ENCODE measurements at regions not wholly inside any gene's neighbourhood (a gene's known extent, or its start where the extent isn't known, plus 50 kb on each side); places are given as distances from the start of the nearest gene placed in this dataset.

- ChIA-PET POLR2A (no interaction called here), CTCF (no interaction called here)
- Mint-ChIP-seq H3K9me3 (no peaks in the 10 kb centered on the region), H3K27ac (no peak overlapping the region), H3K36me3 (ENCODE audit: low read depth) (no peaks in the 10 kb centered on the region), H3K27me3 (no peaks in the 10 kb centered on the region), H3K4me3 (no peak overlapping the region), H3K4me1 (no peaks in the 10 kb centered on the region)
- DNase-seq = no peak
These were observed 50.3 kb downstream of the SHANK2 start for GRCh38 chr11:71201936-71202597.

- ChIA-PET POLR2A (no interaction called here), CTCF (interaction anchor here (0.6 kb wide), 1 partner anchor 223 kb away, joined by 3 read pairs; no protein-coding TSS in a partner anchor)
- no peak for DNase-seq
- H3K9me3 Mint-ChIP-seq = no peaks in the 10 kb centered on the region
- H3K27ac Mint-ChIP-seq = no peak overlapping the region
- no peaks in the 10 kb centered on the region for H3K27me3 Mint-ChIP-seq
- H3K4me1 Mint-ChIP-seq = no peaks in the 10 kb centered on the region
- H3K4me3 Mint-ChIP-seq = no peak overlapping the region
- no peaks in the 10 kb centered on the region for H3K36me3 Mint-ChIP-seq (ENCODE audit: low read depth)
These were observed 51.1 kb downstream of the SHANK2 start for GRCh38 chr11:71201231-71201630.

- ChIA-PET POLR2A (no interaction called here), CTCF (interaction anchor here (0.6 kb wide), 1 partner anchor 224 kb away, joined by 3 read pairs; no protein-coding TSS in a partner anchor)
These were observed 51.6 kb downstream of the SHANK2 start for GRCh38 chr11:71200761-71201160.

GRCh38 chr11:71200172-71200716 is 52.1 kb downstream of the SHANK2 start:
- no peak for DNase-seq
- H3K36me3 Mint-ChIP-seq (ENCODE audit: low read depth) = no peaks in the 10 kb centered on the region
- ChIA-PET CTCF (no interaction called here), POLR2A (no interaction called here)
- no peaks in the 10 kb centered on the region for H3K9me3 Mint-ChIP-seq
- H3K4me1 Mint-ChIP-seq = no peaks in the 10 kb centered on the region
- no peak overlapping the region for H3K27ac Mint-ChIP-seq
- no peak overlapping the region for H3K4me3 Mint-ChIP-seq
- H3K27me3 Mint-ChIP-seq = no peaks in the 10 kb centered on the region

More at GRCh38 chr11:71200761-71201160, 51.6 kb downstream of the SHANK2 start:
- no peaks in the 10 kb centered on the region for H3K36me3 Mint-ChIP-seq (ENCODE audit: low read depth)
- H3K9me3 Mint-ChIP-seq = no peaks in the 10 kb centered on the region
- no peak overlapping the region for H3K4me3 Mint-ChIP-seq
- no peaks in the 10 kb centered on the region for H3K27me3 Mint-ChIP-seq
- H3K27ac Mint-ChIP-seq = no peak overlapping the region
- H3K4me1 Mint-ChIP-seq = no peaks in the 10 kb centered on the region
- no peak for DNase-seq

DNA sequence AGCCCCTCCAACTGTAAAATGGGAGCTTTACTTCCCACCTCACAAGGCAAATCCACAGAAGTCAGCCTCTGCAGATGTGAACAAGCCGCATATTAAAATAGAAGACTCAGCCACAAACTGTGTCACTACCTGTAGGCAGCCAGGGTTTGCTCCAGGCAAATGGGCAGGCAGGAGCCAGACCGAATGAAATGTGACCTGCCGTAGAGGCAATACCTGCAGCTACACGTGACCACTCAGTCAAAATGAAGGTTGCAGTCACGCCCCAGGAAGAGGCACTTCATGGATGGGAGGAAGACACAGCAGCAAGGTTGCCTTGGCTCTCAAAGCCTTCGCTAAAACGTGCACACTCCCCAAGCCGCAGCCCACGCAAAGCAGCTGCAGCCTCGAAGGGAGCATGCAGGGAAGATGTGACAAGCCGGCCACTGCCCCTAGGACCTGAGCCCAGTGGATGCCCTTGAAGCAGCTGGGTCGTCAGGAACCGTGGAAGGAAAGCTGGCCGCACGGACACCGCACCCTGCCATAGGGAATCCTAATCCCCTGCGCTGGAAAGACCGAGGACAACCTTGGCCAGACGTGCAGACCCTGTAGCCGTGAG is 53.1 kb downstream of the SHANK2 start:
- no peaks in the 10 kb centered on the region for H3K27me3 Mint-ChIP-seq
- CTCF ChIA-PET = no interaction called here
- H3K9me3 Mint-ChIP-seq = no peaks in the 10 kb centered on the region
- no peaks in the 10 kb centered on the region for H3K36me3 Mint-ChIP-seq (ENCODE audit: low read depth)
- H3K4me3 Mint-ChIP-seq = no peak overlapping the region
- DNase-seq = no peak
- POLR2A ChIA-PET = no interaction called here
- no peak overlapping the region for H3K27ac Mint-ChIP-seq
- H3K4me1 Mint-ChIP-seq = no peaks in the 10 kb centered on the region

DNA sequence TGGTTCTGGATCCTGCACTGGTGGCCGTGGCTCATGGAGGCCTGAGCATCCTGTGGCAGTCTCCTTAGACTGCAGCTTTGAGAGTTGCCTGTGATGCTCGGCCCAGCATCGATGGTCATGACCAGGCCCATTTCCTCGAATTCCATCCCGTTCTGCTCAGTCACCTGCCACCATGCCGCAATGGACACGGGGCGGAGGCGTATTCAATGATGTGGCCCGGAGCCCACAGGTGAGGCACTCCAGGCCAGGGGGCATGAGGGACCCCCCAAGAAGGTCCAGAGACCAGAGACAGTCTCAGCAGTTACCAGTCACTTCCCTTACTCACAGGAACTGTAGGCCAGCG is 53.6 kb downstream of the SHANK2 start:
- H3K36me3 Mint-ChIP-seq (ENCODE audit: low read depth) = no peaks in the 10 kb centered on the region
- H3K4me3 Mint-ChIP-seq = no peak overlapping the region
- H3K27me3 Mint-ChIP-seq = no peaks in the 10 kb centered on the region
- no peak overlapping the region for H3K27ac Mint-ChIP-seq
- DNase-seq = no peak
- CTCF ChIA-PET = no interaction called here
- no peaks in the 10 kb centered on the region for H3K4me1 Mint-ChIP-seq
- POLR2A ChIA-PET = no interaction called here
- H3K9me3 Mint-ChIP-seq = no peaks in the 10 kb centered on the region

GRCh38 chr11:71198141-71198822 is 54.1 kb downstream of the SHANK2 start:
- Mint-ChIP-seq H3K27ac (no peak overlapping the region), H3K9me3 (no peaks in the 10 kb centered on the region), H3K4me3 (no peak overlapping the region), H3K36me3 (ENCODE audit: low read depth) (no peaks in the 10 kb centered on the region), H3K27me3 (no peaks in the 10 kb centered on the region), H3K4me1 (no peaks in the 10 kb centered on the region)
- DNase-seq = no peak
- ChIA-PET POLR2A (no interaction called here), CTCF (no interaction called here)

DNA sequence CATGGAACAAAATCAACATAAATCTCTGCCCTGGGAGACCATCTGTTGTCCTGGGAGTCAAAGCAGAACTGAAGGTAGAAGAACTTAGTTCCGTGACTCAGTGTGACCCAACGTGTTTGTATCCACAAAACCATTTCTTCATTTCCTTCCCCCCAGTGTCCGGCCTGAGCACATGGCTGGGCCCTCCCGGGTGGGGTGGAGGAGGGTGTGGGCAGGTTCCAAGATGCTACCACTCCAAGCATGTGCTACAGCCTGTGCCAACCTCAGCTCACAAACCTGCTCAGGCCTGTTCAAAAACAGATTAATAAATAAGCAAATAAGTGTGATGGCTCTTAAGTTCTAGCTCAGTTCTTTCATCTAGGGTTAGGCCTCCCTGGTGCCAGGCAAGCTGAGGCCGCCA is 55.3 kb downstream of the SHANK2 start:
- Mint-ChIP-seq H3K4me1 (no peaks in the 10 kb centered on the region), H3K4me3 (no peak overlapping the region), H3K27me3 (no peaks in the 10 kb centered on the region), H3K36me3 (ENCODE audit: low read depth) (no peaks in the 10 kb centered on the region), H3K27ac (no peak overlapping the region), H3K9me3 (no peaks in the 10 kb centered on the region)
- ChIA-PET CTCF (no interaction called here), POLR2A (no interaction called here)
- DNase-seq = no peak

DNA sequence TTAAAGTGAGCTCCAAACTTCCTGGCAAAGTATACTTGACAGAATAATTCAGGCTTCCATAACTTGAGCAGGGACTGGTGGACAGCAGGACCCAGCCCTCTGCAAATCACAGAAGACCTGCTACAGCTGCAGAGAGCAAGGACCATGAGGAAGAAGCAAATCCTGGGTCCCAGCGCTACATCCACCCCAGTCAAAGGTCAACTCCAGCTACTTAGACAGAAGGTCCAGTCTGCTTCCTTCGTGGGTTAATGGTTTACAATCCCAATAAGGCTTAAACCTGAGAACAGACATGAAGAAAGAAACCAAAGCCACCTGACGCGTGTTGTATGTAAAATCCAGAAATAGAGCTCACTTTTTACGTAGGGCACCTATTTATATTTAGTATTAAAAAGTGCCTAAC is 57.7 kb downstream of the SHANK2 start:
- no peak for DNase-seq
- Mint-ChIP-seq H3K36me3 (ENCODE audit: low read depth) (no peaks in the 10 kb centered on the region), H3K27ac (no peak overlapping the region), H3K9me3 (no peaks in the 10 kb centered on the region), H3K27me3 (no peaks in the 10 kb centered on the region), H3K4me3 (no peak overlapping the region), H3K4me1 (no peaks in the 10 kb centered on the region)
- CTCF ChIA-PET = no interaction called here
- POLR2A ChIA-PET = no interaction called here

DNA sequence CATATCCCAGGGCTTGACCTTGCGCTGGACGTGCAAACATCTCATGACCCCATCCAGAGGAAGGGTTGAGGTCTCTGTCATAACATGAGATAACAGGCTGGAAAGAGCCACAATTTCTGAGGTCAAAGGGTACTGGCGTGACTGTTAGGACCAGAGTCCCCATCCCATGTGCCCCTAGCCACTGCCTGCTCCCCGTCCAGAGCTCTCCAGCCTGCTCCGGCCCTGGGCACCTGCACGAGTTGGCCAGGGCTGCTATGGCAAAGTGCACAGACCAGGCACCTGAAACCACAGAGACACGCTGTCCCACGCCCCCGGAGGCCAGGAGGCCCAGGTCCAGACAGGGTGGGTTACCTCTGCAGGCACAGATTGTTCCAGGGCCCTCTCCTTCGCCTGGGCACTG is 58.9 kb downstream of the SHANK2 start:
- H3K4me3 Mint-ChIP-seq = no peak overlapping the region
- H3K9me3 Mint-ChIP-seq = no peaks in the 10 kb centered on the region
- no peaks in the 10 kb centered on the region for H3K27me3 Mint-ChIP-seq
- ChIA-PET POLR2A (no interaction called here), CTCF (no interaction called here)
- no peaks in the 10 kb centered on the region for H3K4me1 Mint-ChIP-seq
- DNase-seq = no peak
- no peaks in the 10 kb centered on the region for H3K36me3 Mint-ChIP-seq (ENCODE audit: low read depth)
- H3K27ac Mint-ChIP-seq = no peak overlapping the region

- Mint-ChIP-seq H3K36me3 (ENCODE audit: low read depth) (no peaks in the 10 kb centered on the region), H3K4me3 (no peak overlapping the region), H3K4me1 (no peaks in the 10 kb centered on the region), H3K27ac (no peak overlapping the region), H3K9me3 (no peaks in the 10 kb centered on the region), H3K27me3 (no peaks in the 10 kb centered on the region)
- POLR2A ChIA-PET = no interaction called here
- CTCF ChIA-PET = no interaction called here
- no peak for DNase-seq
These were observed 59.7 kb downstream of the SHANK2 start for GRCh38 chr11:71192629-71193028.

DNA sequence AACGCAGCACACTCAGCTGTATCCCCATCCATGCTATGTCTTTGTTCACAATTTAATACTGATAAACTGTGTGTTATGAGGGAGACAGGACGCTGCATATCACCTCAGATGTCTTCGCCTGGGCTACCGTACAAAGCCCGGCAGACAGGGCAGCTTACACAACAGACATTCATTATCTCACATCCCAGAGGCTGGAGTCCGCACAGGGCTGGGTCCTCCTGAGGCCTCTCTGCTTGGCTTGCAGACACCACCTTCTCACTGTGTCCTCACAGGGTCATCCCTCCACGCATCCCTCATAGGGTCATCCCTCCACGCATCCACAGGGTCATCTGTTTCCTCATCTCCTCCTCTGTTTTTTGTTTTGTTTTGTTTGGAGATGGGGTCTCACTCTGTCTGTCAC is 61.2 kb downstream of the SHANK2 start:
- CTCF ChIA-PET = no interaction called here
- Mint-ChIP-seq H3K4me1 (no peaks in the 10 kb centered on the region), H3K27ac (no peak overlapping the region), H3K36me3 (ENCODE audit: low read depth) (no peaks in the 10 kb centered on the region), H3K4me3 (no peak overlapping the region), H3K9me3 (no peaks in the 10 kb centered on the region), H3K27me3 (no peaks in the 10 kb centered on the region)
- POLR2A ChIA-PET = no interaction called here
- no peak for DNase-seq

DNA sequence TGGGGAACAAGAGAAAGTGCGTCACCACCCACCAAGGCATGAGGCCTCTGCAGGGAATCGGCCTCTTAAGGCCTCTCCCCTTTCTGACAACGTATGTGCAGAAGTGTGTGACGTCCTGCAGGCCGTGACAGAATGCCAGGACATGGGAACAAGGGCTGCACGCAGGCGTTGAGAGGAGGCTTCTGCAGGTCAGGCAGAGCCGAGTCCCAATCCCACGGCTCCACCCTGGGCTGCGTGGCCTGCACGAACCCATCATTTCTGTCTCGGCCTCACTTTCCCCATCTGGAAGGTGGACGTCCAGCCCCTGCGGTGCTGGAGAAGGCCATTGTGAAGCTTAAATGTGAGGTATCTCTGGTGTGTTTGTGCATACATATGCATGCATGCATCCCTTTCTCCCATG is 61.8 kb downstream of the SHANK2 start:
- H3K36me3 Mint-ChIP-seq (ENCODE audit: low read depth) = no peaks in the 10 kb centered on the region
- no peaks in the 10 kb centered on the region for H3K9me3 Mint-ChIP-seq
- POLR2A ChIA-PET = no interaction called here
- no peak overlapping the region for H3K4me3 Mint-ChIP-seq
- H3K27ac Mint-ChIP-seq = no peak overlapping the region
- CTCF ChIA-PET = no interaction called here
- no peaks in the 10 kb centered on the region for H3K27me3 Mint-ChIP-seq
- no peaks in the 10 kb centered on the region for H3K4me1 Mint-ChIP-seq
- DNase-seq = no peak
